AG04449 (cell line): ENCODE measurements at regions not wholly inside any gene's neighbourhood (a gene's known extent, or its start where the extent isn't known, plus 50 kb on each side); places are given as distances from the start of the nearest gene placed in this dataset.

Experiments
- CTCF ChIA-PET: fragments of 350-600 bp; formaldehyde crosslinking; extraction: SDS; loops from one replicate; lab custom pipeline; 2021; ENCODE audit warnings: antibody characterized with exemption; lab: Yijun Ruan, JAX
- POLR2A ChIA-PET: fragments of 400-600, 350-600 bp; formaldehyde crosslinking; extraction: SDS; loops from one replicate; lab custom pipeline; 2020; ENCODE audit warnings: antibody characterized with exemption, inconsistent platforms; lab: Yijun Ruan, JAX
- DNase-seq: peaks from one replicate; pipeline ENCODE4 v3.0.0-alpha.2; 2010; ENCODE audit warnings: low read depth, low spot score
- H3K4me3 ChIP-seq: 2 replicates; pipeline ENCODE4 v1.5.1; 2011; ENCODE audit warnings: low read depth, mild to moderate bottlenecking, control low read depth, low read length
- CTCF ChIP-seq: IDR thresholded peaks from one replicate; pipeline ENCODE4 v1.5.1; 2011; ENCODE audit warnings: mild to moderate bottlenecking, moderate library complexity, low read length, control low read depth, inconsistent platforms; ENCODE audit not compliant: insufficient read depth; ENCODE audit errors: missing control alignments

GRCh38 chr5:118555727-118556126 is 432.6 kb downstream of the DTWD2 start:
- no peak for TF ChIP-seq CTCF
- ChIA-PET POLR2A (no interaction called here), CTCF (no interaction called here)
- no peak for DNase-seq
- no peak overlapping the region for H3K4me3 ChIP-seq

- POLR2A ChIA-PET = no interaction called here
- CTCF ChIA-PET = no interaction called here
- no peak for DNase-seq
- H3K4me3 ChIP-seq = no peak overlapping the region
- no peak for TF ChIP-seq CTCF
Observed at GRCh38 chr5:118554981-118555380, 433.4 kb downstream of the DTWD2 start.

- CTCF ChIA-PET = no interaction called here
- TF ChIP-seq CTCF = no peak
- POLR2A ChIA-PET = no interaction called here
- DNase-seq = no peak
- no peak overlapping the region for H3K4me3 ChIP-seq
Observed at GRCh38 chr5:118554241-118554640, 434.1 kb downstream of the DTWD2 start.

GRCh38 chr5:118553662-118554061 is 434.7 kb downstream of the DTWD2 start:
- ChIA-PET CTCF (no interaction called here), POLR2A (no interaction called here)
- H3K4me3 ChIP-seq = no peak overlapping the region
- TF ChIP-seq CTCF = no peak
- DNase-seq = peak; percentile 90

- ChIA-PET CTCF (no interaction called here), POLR2A (no interaction called here)
- DNase-seq = no peak
- H3K4me3 ChIP-seq = no peak overlapping the region
- TF ChIP-seq CTCF = no peak
Observed at GRCh38 chr5:118552731-118553360, 435.5 kb downstream of the DTWD2 start.

- POLR2A ChIA-PET = no interaction called here
- H3K4me3 ChIP-seq = no peak overlapping the region
- CTCF ChIA-PET = no interaction called here
- no peak for DNase-seq
- no peak for TF ChIP-seq CTCF
Observed at GRCh38 chr5:118552146-118552545, 436.2 kb downstream of the DTWD2 start.
